ENCODE measurements at regions not wholly inside any gene's neighbourhood (a gene's known extent, or its start where the extent isn't known, plus 50 kb on each side); places are given as distances from the start of the nearest gene placed in this dataset.

- H3K27ac ChIP-seq, result no peak overlapping the region
- DNase-seq, result no peak
- TF ChIP-seq POLR2A (IDR thresholded peaks at IDR 0.05) (no peak), CTCF (IDR thresholded peaks at IDR 0.05) (no peak)
- H3K4me1 ChIP-seq, result no peaks in the 10 kb centered on the region
- no peaks in the 10 kb centered on the region for H3K36me3 ChIP-seq
- H3K27me3 ChIP-seq, result no peaks in the 10 kb centered on the region
- no peak overlapping the region for H3K4me3 ChIP-seq
- H3K9me3 ChIP-seq, result no peaks in the 10 kb centered on the region
Measured at GRCh38 chrX:124488412-124489161, 142.2 kb downstream of the SH2D1A start.

- no peaks in the 10 kb centered on the region for H3K9me3 ChIP-seq
- no peaks in the 10 kb centered on the region for H3K36me3 ChIP-seq
- no peak overlapping the region for H3K27ac ChIP-seq
- TF ChIP-seq CTCF (IDR thresholded peaks at IDR 0.05) (no peak), POLR2A (IDR thresholded peaks at IDR 0.05) (no peak)
- no peak for DNase-seq
- no peaks in the 10 kb centered on the region for H3K27me3 ChIP-seq
- no peaks in the 10 kb centered on the region for H3K4me1 ChIP-seq
- H3K4me3 ChIP-seq, result no peak overlapping the region
Measured at GRCh38 chrX:124493984-124494383, 147.6 kb downstream of the SH2D1A start.

GRCh38 chrX:124497386-124497785 is 151.0 kb downstream of the SH2D1A start:
- no peak for DNase-seq
- H3K27me3 ChIP-seq, result no peaks in the 10 kb centered on the region
- H3K4me3 ChIP-seq, result no peak overlapping the region
- H3K36me3 ChIP-seq, result no peaks in the 10 kb centered on the region
- no peaks in the 10 kb centered on the region for H3K4me1 ChIP-seq
- TF ChIP-seq CTCF (IDR thresholded peaks at IDR 0.05), result no peak
- TF ChIP-seq POLR2A (IDR thresholded peaks at IDR 0.05), result no peak
- H3K27ac ChIP-seq, result no peak overlapping the region
- H3K9me3 ChIP-seq, result no peaks in the 10 kb centered on the region

- H3K27me3 ChIP-seq, result no peaks in the 10 kb centered on the region
- no peak for TF ChIP-seq CTCF (IDR thresholded peaks at IDR 0.05)
- no peak for TF ChIP-seq POLR2A (IDR thresholded peaks at IDR 0.05)
- H3K36me3 ChIP-seq, result no peaks in the 10 kb centered on the region
- H3K9me3 ChIP-seq, result no peaks in the 10 kb centered on the region
- no peaks in the 10 kb centered on the region for H3K4me1 ChIP-seq
- no peak for DNase-seq
- H3K4me3 ChIP-seq, result no peak overlapping the region
- no peak overlapping the region for H3K27ac ChIP-seq
Measured at GRCh38 chrX:124501586-124501985, 155.2 kb downstream of the SH2D1A start.

- Histone ChIP-seq H3K36me3 (no peaks in the 10 kb centered on the region), H3K4me1 (no peaks in the 10 kb centered on the region), H3K27ac (no peak overlapping the region), H3K4me3 (no peak overlapping the region), H3K27me3 (no peaks in the 10 kb centered on the region), H3K9me3 (no peaks in the 10 kb centered on the region)
- TF ChIP-seq POLR2A (IDR thresholded peaks at IDR 0.05), result no peak
- TF ChIP-seq CTCF (IDR thresholded peaks at IDR 0.05), result no peak
- no peak for DNase-seq
Measured at GRCh38 chrX:124502166-124502565, 155.8 kb downstream of the SH2D1A start.
